ENCODE measurements at regions not wholly inside any gene's neighbourhood (a gene's known extent, or its start where the extent isn't known, plus 50 kb on each side); places are given as distances from the start of the nearest gene placed in this dataset.

DNA sequence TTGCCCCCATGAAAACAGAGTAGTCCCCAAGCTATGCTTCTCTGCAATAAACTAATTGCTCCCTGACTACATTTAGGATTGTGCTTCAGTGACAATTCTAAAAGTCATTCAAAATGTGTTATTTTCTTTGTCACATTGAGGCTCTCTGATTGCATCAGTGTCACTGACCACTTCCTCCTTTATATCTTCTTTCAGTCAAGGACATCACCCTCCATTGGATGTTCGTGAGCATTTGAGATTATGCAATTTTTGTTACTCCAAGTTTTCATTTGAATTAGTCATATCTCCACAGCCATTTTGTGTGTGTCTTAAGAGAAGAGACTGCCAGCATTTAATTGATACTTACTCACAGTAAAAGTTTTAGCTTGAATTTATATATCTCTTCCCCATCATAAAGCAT lies 780.8 kb upstream of the GCFC2 start:
- no peak for TF ChIP-seq EZH2phosphoT487 (IDR thresholded peaks at IDR 0.05; ENCODE audit: low read length)
- no peak for TF ChIP-seq EZH2 (optimal IDR thresholded peaks at IDR 0.05; ENCODE audit: low read depth, low read length)
